Endodermal cell (in vitro differentiated cells): ENCODE measurements at regions not wholly inside any gene's neighbourhood (a gene's known extent, or its start where the extent isn't known, plus 50 kb on each side); places are given as distances from the start of the nearest gene placed in this dataset.

Experiments used
- DNase-seq: peaks from one replicate; pipeline ENCODE4 v3.0.0-alpha.2; 2017
- H3K27ac ChIP-seq: 2 replicates; pipeline ENCODE4 v1.5.1; 2013; ENCODE audit warnings: mild to moderate bottlenecking, low read depth, low read length, moderate library complexity
- H3K27me3 ChIP-seq: 2 replicates; pipeline ENCODE4 v1.6.1; 2013; ENCODE audit warnings: mild to moderate bottlenecking, low read length, moderate library complexity; ENCODE audit not compliant: insufficient read depth, control insufficient read depth, poor library complexity, severe bottlenecking
- H3K36me3 ChIP-seq: 2 replicates; pipeline ENCODE4 v1.7.0; 2013; ENCODE audit warnings: mild to moderate bottlenecking, low read length, moderate library complexity; ENCODE audit not compliant: control insufficient read depth, insufficient read depth
- H3K4me1 ChIP-seq: one replicate; pipeline ENCODE4 v1.7.0; 2013; ENCODE audit warnings: low read length; ENCODE audit not compliant: control insufficient read depth, insufficient read depth
- H3K4me3 ChIP-seq: 2 replicates; pipeline ENCODE4 v1.5.1; 2013; ENCODE audit warnings: mild to moderate bottlenecking, low read length, moderate library complexity
- H3K9ac ChIP-seq: 2 replicates; pipeline ENCODE4 v1.6.1; 2013; ENCODE audit warnings: mild to moderate bottlenecking, low read length, moderate library complexity; ENCODE audit not compliant: poor library complexity, severe bottlenecking; ENCODE audit errors: extremely low read depth
- H3K9me3 ChIP-seq: 2 replicates; pipeline ENCODE4 v1.6.1; 2013; ENCODE audit warnings: mild to moderate bottlenecking, low read length, moderate library complexity; ENCODE audit not compliant: control insufficient read depth
- H3K27ac Mint-ChIP-seq: 2 replicates; pipeline ENCODE4 v1.8.0; 2020; ENCODE audit warnings: mixed read lengths
- H3K27me3 Mint-ChIP-seq: 2 replicates; pipeline ENCODE4 v1.8.0; 2021; ENCODE audit warnings: mild to moderate bottlenecking, mixed read lengths; ENCODE audit not compliant: insufficient read depth
- H3K36me3 Mint-ChIP-seq: 2 replicates; pipeline ENCODE4 v1.8.0; 2020; ENCODE audit warnings: low read depth, mixed read lengths
- H3K4me1 Mint-ChIP-seq: 2 replicates; pipeline ENCODE4 v1.8.0; 2020; ENCODE audit warnings: mixed read lengths
- H3K4me3 Mint-ChIP-seq: 2 replicates; pipeline ENCODE4 v1.8.0; 2020; ENCODE audit warnings: mild to moderate bottlenecking, moderate library complexity, mixed read lengths
- H3K9me3 Mint-ChIP-seq: 2 replicates; pipeline ENCODE4 v1.8.0; 2020; ENCODE audit warnings: mild to moderate bottlenecking, mixed read lengths
- CTCF ChIP-seq: fragments of 200-600 bp; sonication (generic); conservative IDR thresholded peaks from 2 replicates; pipeline ENCODE4 v1.5.0; 2021; ENCODE audit warnings: antibody characterized with exemption, mild to moderate bottlenecking
- WGBS, 2 experiments: methylation state at CpG; one replicate each; pipeline versions ENCODE4 v1.1.5 to v1.1.7; 2013; ENCODE audit warnings: missing lambda C conversion rate in 2 of 2, mixed read lengths in 1 of 2; ENCODE audit not compliant: insufficient coverage in 1 of 2, insufficient read length in 1 of 2; 5-methylcytosine and 5-hydroxymethylcytosine counted together

GRCh38 chr15:94631608-94632007 lies 400.2 kb downstream of the MCTP2 start:
- Histone ChIP-seq H3K9ac (no peak overlapping the region), H3K4me3 (no peak overlapping the region), H3K36me3 (no peaks in the 10 kb centered on the region), H3K27me3 (no peaks in the 10 kb centered on the region), H3K27ac (no peak overlapping the region), H3K4me1 (no peaks in the 10 kb centered on the region), H3K9me3 (no peaks in the 10 kb centered on the region)
- Mint-ChIP-seq H3K36me3 (no peaks in the 10 kb centered on the region), H3K27me3 (no peaks in the 10 kb centered on the region), H3K9me3 (no peaks in the 10 kb centered on the region), H3K4me1 (no peaks in the 10 kb centered on the region), H3K27ac (no peak overlapping the region), H3K4me3 (no peak overlapping the region)
- TF ChIP-seq CTCF, result no peak
- 80 to 95% methylated on average over 5 to 6 of the region's 6 CpGs for WGBS, 2 experiments
- no peak for DNase-seq

GRCh38 chr15:94638183-94638582 lies 406.8 kb downstream of the MCTP2 start:
- H3K9me3 Mint-ChIP-seq, result no peaks in the 10 kb centered on the region
- TF ChIP-seq CTCF, result no peak
- Histone ChIP-seq H3K36me3 (no peaks in the 10 kb centered on the region), H3K4me3 (no peak overlapping the region), H3K27ac (no peak overlapping the region), H3K27me3 (no peaks in the 10 kb centered on the region), H3K9me3 (no peaks in the 10 kb centered on the region), H3K4me1 (no peaks in the 10 kb centered on the region), H3K9ac (no peak overlapping the region)
- H3K27ac Mint-ChIP-seq, result no peak overlapping the region
- no peaks in the 10 kb centered on the region for H3K36me3 Mint-ChIP-seq
- peak; percentile 78 for DNase-seq
- no peaks in the 10 kb centered on the region for H3K4me1 Mint-ChIP-seq
- H3K4me3 Mint-ChIP-seq, result no peak overlapping the region
- WGBS, 2 experiments, result 77 to 96% methylated on average over 3 to 5 of the region's 6 CpGs
- H3K27me3 Mint-ChIP-seq, result no peaks in the 10 kb centered on the region

- Mint-ChIP-seq H3K27ac (no peak overlapping the region), H3K4me3 (no peak overlapping the region), H3K9me3 (no peaks in the 10 kb centered on the region), H3K4me1 (no peaks in the 10 kb centered on the region), H3K36me3 (no peaks in the 10 kb centered on the region), H3K27me3 (no peaks in the 10 kb centered on the region)
- no peaks in the 10 kb centered on the region for H3K9me3 ChIP-seq
- H3K9ac ChIP-seq, result no peak overlapping the region
- WGBS, 2 experiments, result 96 to 100% methylated on average over 1 to 3 of the region's 4 CpGs
- H3K4me3 ChIP-seq, result no peak overlapping the region
- H3K4me1 ChIP-seq, result no peaks in the 10 kb centered on the region
- H3K27ac ChIP-seq, result no peak overlapping the region
- no peak for DNase-seq
- no peaks in the 10 kb centered on the region for H3K36me3 ChIP-seq
- TF ChIP-seq CTCF, result no peak
- no peaks in the 10 kb centered on the region for H3K27me3 ChIP-seq
Measured at GRCh38 chr15:94639701-94640100, 408.3 kb downstream of the MCTP2 start.
